ENCODE measurements at regions not wholly inside any gene's neighbourhood (a gene's known extent, or its start where the extent isn't known, plus 50 kb on each side); places are given as distances from the start of the nearest gene placed in this dataset.

- TF ChIP-seq ZNF788 (CRISPR knock-in tag; IDR thresholded peaks at IDR 0.05; ENCODE audit: borderline replicate concordance) (no peak), ZFP82 (CRISPR knock-in tag; IDR thresholded peaks at IDR 0.05; ENCODE audit: borderline replicate concordance) (no peak), ZNF556 (CRISPR knock-in tag; IDR thresholded peaks at IDR 0.05; ENCODE audit: borderline replicate concordance) (no peak), ZNF709 (CRISPR knock-in tag; IDR thresholded peaks at IDR 0.05) (no peak), ZFY (CRISPR knock-in tag; IDR thresholded peaks at IDR 0.05) (peak; percentile 17; the same call in 1 of the 2 replicates), ZNF792 (CRISPR knock-in tag; IDR thresholded peaks at IDR 0.05) (0 out of 2 replicates have a peak, but pooled peaks have one; percentile 47), CCDC6 (CRISPR knock-in tag; IDR thresholded peaks at IDR 0.05) (no peak), HNF4G (IDR thresholded peaks at IDR 0.05; ENCODE audit: borderline replicate concordance, low read depth, low read length) (no peak), HNF4G (CRISPR knock-in tag; IDR thresholded peaks at IDR 0.05; ENCODE audit: borderline replicate concordance, low read depth) (no peak), ATF1 (CRISPR knock-in tag; IDR thresholded peaks at IDR 0.05) (no peak), ZNF232 (CRISPR knock-in tag; IDR thresholded peaks at IDR 0.05; ENCODE audit: borderline replicate concordance) (no peak), ZFYVE20 (CRISPR knock-in tag; IDR thresholded peaks at IDR 0.05; ENCODE audit: borderline replicate concordance, low read depth) (no peak), NR2C2 (CRISPR knock-in tag; IDR thresholded peaks at IDR 0.05; ENCODE audit: borderline replicate concordance) (no peak), HIC2 (CRISPR knock-in tag; IDR thresholded peaks at IDR 0.05; ENCODE audit: low read depth) (no peak), ZNF253 (CRISPR knock-in tag; IDR thresholded peaks at IDR 0.05; ENCODE audit: borderline replicate concordance) (no peak), ZNF468 (CRISPR knock-in tag; IDR thresholded peaks at IDR 0.05) (no peak), SMC3 (IDR thresholded peaks at IDR 0.05; ENCODE audit: low read length) (peak; percentile 50), CTCF (CRISPR knock-in tag; IDR thresholded peaks at IDR 0.05) (peak; percentile 82), ZNF251 (CRISPR knock-in tag; IDR thresholded peaks at IDR 0.05) (no peak), RFXAP (CRISPR knock-in tag; IDR thresholded peaks at IDR 0.05; ENCODE audit: borderline replicate concordance) (no peak), NKX3-1 (CRISPR knock-in tag; IDR thresholded peaks at IDR 0.05) (no peak), SRSF9 (IDR thresholded peaks at IDR 0.05; ENCODE audit: borderline replicate concordance, insufficient read depth, low read depth, low read length, poor library complexity, severe bottlenecking) (no peak), PBX3 (CRISPR knock-in tag; IDR thresholded peaks at IDR 0.05; ENCODE audit: borderline replicate concordance) (no peak), STAG1 (CRISPR knock-in tag; IDR thresholded peaks at IDR 0.05) (peak; percentile 58)
- TF ChIP-seq, protein P1, sequence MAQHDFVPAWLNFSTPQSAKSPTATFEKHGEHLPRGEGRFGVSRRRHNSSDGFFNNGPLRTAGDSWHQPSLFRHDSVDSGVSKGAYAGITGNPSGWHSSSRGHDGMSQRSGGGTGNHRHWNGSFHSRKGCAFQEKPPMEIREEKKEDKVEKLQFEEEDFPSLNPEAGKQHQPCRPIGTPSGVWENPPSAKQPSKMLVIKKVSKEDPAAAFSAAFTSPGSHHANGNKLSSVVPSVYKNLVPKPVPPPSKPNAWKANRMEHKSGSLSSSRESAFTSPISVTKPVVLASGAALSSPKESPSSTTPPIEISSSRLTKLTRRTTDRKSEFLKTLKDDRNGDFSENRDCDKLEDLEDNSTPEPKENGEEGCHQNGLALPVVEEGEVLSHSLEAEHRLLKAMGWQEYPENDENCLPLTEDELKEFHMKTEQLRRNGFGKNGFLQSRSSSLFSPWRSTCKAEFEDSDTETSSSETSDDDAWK (CRISPR knock-in tag; IDR thresholded peaks at IDR 0.05) = no peak
These were observed 455.3 kb downstream of the REEP3 start (continued) for GRCh38 chr10:63976538-63976937.

Measured in HepG2 (cell line).